H1 (cell line): ENCODE measurements at regions not wholly inside any gene's neighbourhood (a gene's known extent, or its start where the extent isn't known, plus 50 kb on each side); places are given as distances from the start of the nearest gene placed in this dataset.

Experiments
- GTF2F1 ChIP-seq: IDR thresholded peaks from 2 replicates; pipeline ENCODE4 v1.6.1; 2012; ENCODE audit warnings: low read depth, low read length, improper control_type of control experiment, borderline replicate concordance
- PHF8 ChIP-seq: fragments of 200-600 bp; sonication (generic); conservative IDR thresholded peaks from 2 replicates; pipeline ENCODE4 v1.7.1; 2012; ENCODE audit warnings: low read depth, mild to moderate bottlenecking, inconsistent platforms, low read length, moderate library complexity
- RBBP5 ChIP-seq: IDR thresholded peaks from 2 replicates; pipeline ENCODE4 v1.7.1; 2012; ENCODE audit warnings: low read depth, mild to moderate bottlenecking, inconsistent platforms, low read length, moderate library complexity, borderline replicate concordance
- TF ChIP-seq, protein P1 (sequence below), 3 experiments: IDR thresholded peaks; 1 replicate in 2 of 3; 2 replicates in 1 of 3; pipeline versions ENCODE4 v1.5.1 to v1.6.1; 2011; ENCODE audit warnings: low read length in 3 of 3, mild to moderate bottlenecking in 3 of 3, inconsistent platforms in 2 of 3, low read depth in 1 of 3, moderate library complexity in 1 of 3; ENCODE audit not compliant: insufficient read depth in 1 of 3; ENCODE audit errors: control extremely low read depth in 1 of 3
- TF ChIP-seq, protein P2 (sequence below): IDR thresholded peaks from 2 replicates; pipeline ENCODE4 v1.6.1; 2012; ENCODE audit warnings: inconsistent platforms

DNA sequence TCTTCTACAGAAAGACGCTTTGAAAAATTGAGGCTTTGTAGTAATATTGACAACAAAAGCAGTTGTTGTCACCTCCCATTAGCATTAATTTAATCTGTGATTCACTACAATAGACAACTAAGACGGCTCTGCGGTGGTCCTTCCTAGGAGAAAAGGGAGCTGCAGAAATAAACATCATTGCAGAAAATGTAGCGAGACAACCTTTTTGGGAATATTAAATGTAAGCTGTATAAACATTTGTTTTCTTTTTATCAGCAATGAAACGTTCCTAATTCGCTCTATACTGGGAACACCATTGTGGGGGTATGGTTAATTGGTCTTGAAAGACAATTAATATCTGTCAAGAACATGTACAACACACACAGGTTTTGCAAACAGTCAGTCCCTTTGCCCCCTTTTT is 583.3 kb upstream of the TENM3 start:
- TF ChIP-seq RBBP5 = no peak
- TF ChIP-seq, protein P1, sequence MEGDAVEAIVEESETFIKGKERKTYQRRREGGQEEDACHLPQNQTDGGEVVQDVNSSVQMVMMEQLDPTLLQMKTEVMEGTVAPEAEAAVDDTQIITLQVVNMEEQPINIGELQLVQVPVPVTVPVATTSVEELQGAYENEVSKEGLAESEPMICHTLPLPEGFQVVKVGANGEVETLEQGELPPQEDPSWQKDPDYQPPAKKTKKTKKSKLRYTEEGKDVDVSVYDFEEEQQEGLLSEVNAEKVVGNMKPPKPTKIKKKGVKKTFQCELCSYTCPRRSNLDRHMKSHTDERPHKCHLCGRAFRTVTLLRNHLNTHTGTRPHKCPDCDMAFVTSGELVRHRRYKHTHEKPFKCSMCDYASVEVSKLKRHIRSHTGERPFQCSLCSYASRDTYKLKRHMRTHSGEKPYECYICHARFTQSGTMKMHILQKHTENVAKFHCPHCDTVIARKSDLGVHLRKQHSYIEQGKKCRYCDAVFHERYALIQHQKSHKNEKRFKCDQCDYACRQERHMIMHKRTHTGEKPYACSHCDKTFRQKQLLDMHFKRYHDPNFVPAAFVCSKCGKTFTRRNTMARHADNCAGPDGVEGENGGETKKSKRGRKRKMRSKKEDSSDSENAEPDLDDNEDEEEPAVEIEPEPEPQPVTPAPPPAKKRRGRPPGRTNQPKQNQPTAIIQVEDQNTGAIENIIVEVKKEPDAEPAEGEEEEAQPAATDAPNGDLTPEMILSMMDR (IDR thresholded peaks at IDR 0.05; ENCODE audit: control extremely low read depth in 1 of 3, insufficient read depth in 1 of 3, low read depth in 1 of 3, low read length in 3 of 3) = no peak
- TF ChIP-seq PHF8 = no peak
- TF ChIP-seq GTF2F1 = no peak
- TF ChIP-seq, protein P2, sequence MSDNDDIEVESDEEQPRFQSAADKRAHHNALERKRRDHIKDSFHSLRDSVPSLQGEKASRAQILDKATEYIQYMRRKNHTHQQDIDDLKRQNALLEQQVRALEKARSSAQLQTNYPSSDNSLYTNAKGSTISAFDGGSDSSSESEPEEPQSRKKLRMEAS = no peak
